KG1 (cell line): ENCODE measurements at regions not wholly inside any gene's neighbourhood (a gene's known extent, or its start where the extent isn't known, plus 50 kb on each side); places are given as distances from the start of the nearest gene placed in this dataset.

Source experiments
- DNase-seq: peaks from one replicate; lab custom pipeline; 2025; lab: John Stamatoyannopoulos, UW

GRCh38 chr9:129327552-129328328, 149.7 kb upstream of the IER5L start:
- no peak for DNase-seq

GRCh38 chr9:129326061-129327005, 148.3 kb upstream of the IER5L start:
- no peak for DNase-seq

GRCh38 chr9:129324808-129325502, 146.9 kb upstream of the IER5L start:
- DNase-seq, result no peak

GRCh38 chr9:129323999-129324553, 146.0 kb upstream of the IER5L start:
- no peak for DNase-seq

- no peak for DNase-seq
Observed at GRCh38 chr9:129323376-129323998, 145.4 kb upstream of the IER5L start.

GRCh38 chr9:129322641-129323375, 144.7 kb upstream of the IER5L start:
- DNase-seq, result no peak

- DNase-seq, result no peak
Observed at GRCh38 chr9:129322022-129322621, 144.1 kb upstream of the IER5L start.

- DNase-seq, result no peak
Observed at GRCh38 chr9:129321286-129322021, 143.4 kb upstream of the IER5L start.

GRCh38 chr9:129320575-129321285, 142.7 kb upstream of the IER5L start:
- DNase-seq, result peak; percentile 36

- DNase-seq, result no peak
Observed at GRCh38 chr9:129319938-129320481, 141.9 kb upstream of the IER5L start.

- DNase-seq, result no peak
Observed at GRCh38 chr9:129319076-129319937, 141.2 kb upstream of the IER5L start.

GRCh38 chr9:129318121-129319075, 140.3 kb upstream of the IER5L start:
- no peak for DNase-seq

- DNase-seq, result no peak
Observed at GRCh38 chr9:129317179-129318011, 139.3 kb upstream of the IER5L start.

- DNase-seq, result no peak
Observed at GRCh38 chr9:129316281-129317030, 138.4 kb upstream of the IER5L start.
